GM18861 (cell line): ENCODE measurements at regions not wholly inside any gene's neighbourhood (a gene's known extent, or its start where the extent isn't known, plus 50 kb on each side); places are given as distances from the start of the nearest gene placed in this dataset.

Source experiments
- ATAC-seq: cut with Tn5 transposase; IDR thresholded peaks from one replicate; pipeline ENCODE4 v1.9.1; 2021; ENCODE audit not compliant: unreplicated experiment

- ATAC-seq, result no peak
These were observed 338.5 kb downstream of the PLK2 start for GRCh38 chr5:58121391-58121790.

DNA sequence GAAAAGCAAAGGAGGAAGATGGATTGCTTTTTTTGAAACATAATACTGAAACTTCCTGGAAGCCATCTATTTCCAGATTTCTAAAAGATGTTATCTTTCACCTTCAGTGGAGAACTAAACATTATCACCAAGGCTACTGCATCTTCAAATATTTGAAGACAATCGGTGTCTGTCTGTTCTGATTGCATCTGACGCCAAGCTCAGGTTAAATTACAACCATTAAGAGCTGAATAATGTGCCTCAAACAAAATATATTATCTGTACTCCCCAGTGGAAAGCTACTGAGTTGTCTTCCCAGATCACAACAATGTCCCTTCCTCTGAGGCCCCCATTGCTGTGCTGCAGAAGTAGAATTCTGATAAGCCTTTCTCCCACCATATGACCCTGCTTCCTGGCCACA is 342.3 kb downstream of the PLK2 start:
- no peak for ATAC-seq

GRCh38 chr5:58116346-58116745 is 343.5 kb downstream of the PLK2 start:
- ATAC-seq, result no peak

DNA sequence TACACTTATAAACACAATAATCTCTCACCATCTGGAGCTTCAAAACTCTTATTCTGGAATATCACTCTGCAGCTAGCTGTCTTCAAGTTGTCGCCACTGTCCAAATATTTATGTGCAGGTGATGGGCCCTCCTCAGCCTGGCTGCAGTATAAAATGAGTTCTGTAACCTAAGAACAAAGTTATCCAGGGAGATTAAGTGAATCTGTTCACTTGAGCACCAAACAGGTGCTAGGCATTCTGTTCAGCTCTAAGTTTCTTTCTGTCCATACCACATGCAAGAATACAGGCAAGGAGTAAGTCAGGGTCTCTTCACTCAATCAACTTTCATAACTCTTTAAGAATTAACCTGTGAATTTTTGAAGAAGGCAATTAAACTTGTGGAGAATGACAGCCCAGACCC is 344.1 kb downstream of the PLK2 start:
- no peak for ATAC-seq

DNA sequence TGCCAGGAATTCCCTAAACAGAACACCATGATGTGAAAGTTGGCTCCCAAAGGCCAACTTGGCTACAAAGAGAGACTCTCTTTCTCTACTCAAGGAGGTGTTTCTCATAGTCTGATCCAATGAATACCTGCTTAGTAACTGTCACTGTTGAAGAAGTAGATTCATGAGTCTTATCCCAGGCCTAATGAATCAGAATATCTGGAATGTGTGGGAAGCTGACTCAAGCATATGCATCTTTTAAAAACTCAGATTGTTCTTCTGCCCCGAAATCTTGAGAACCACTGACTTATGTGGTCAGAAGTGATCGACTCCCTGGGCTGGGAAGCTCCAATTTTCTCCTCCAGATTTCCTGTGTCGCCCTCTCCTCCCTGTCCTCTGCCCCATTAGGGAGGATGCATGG is 345.6 kb downstream of the PLK2 start:
- ATAC-seq, result no peak

DNA sequence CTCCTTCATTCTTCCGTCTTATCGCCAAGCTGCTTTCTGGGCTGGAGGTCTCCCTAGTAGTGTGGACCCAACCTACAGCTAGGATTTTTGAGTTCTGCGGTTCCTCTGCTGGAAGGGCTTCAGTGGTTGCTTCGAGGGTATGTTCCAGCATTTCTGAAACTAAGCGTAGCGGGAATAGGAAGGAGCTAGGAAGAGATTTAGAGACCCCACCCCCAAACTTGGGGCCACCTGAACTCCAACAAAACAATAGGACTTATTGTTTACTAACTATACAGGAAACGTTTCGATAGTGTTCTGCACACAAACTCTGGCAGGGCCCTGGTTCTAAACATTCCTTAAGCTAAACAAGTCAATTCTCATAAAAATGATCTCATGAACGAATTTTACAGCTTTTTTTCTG is 346.7 kb downstream of the PLK2 start:
- no peak for ATAC-seq

DNA sequence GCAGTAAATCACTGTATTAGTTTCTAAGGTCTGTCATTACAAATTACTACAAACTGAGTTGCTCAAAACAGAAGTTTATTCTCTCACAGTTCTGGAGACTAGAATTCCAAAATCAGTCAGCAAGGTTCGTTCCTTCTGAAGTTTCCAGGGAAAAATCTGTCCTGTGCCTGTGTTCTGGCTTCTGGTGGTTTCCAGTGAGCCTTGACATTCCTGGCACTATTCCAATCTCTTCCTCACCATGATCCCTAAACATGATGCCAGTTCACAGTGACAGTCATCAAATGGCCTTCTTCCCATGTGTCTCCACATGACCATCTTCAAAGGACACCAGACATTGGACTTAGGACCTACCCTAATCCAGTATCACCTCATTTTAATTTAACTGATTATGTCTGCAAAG is 351.4 kb downstream of the PLK2 start:
- no peak for ATAC-seq

GRCh38 chr5:58107704-58108103 is 352.2 kb downstream of the PLK2 start:
- ATAC-seq, result no peak

- ATAC-seq, result no peak
These were observed 353.0 kb downstream of the PLK2 start for GRCh38 chr5:58106754-58107410.

GRCh38 chr5:58105836-58106235 is 354.1 kb downstream of the PLK2 start:
- no peak for ATAC-seq

GRCh38 chr5:58099257-58099656 is 360.6 kb downstream of the PLK2 start:
- ATAC-seq, result no peak

DNA sequence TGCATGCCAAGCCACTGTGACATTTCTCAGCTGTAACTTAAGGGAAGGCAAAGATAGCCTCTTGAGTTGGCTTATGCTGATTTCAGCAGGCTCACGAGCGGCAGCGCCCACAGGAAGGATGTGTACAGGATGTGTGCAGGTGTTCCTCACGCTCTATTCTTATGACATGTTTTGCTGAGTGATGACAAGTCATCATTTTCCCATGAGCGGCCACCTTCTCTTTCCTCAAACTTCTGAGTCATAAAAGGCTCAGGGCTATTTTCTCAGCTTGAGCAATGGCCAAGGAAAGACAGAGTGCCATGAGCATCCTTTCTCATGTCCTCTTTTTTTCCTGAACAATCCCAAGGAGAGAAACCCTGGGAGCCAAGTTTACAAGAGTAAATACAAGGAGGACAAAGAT is 365.9 kb downstream of the PLK2 start:
- no peak for ATAC-seq

DNA sequence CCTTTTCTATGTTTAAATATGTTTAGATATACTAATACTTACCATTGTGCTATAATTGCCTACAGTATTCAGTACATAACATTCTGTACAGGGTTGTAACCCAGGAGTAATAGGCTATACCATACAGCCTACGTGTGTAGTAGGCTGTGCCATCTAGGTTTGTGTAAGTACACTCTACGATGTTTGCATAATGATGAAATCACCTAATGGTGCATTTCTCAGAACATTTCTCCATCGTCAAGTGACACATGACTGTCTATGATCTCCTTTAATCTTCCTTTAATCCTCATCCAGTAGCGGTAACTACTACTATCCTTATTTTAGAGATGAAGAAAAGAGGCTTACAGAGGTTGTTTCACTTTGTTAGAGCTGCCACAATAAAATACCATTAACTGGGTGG is 369.2 kb downstream of the PLK2 start:
- ATAC-seq, result no peak

- no peak for ATAC-seq
These were observed 370.9 kb downstream of the PLK2 start for GRCh38 chr5:58088941-58089340.

DNA sequence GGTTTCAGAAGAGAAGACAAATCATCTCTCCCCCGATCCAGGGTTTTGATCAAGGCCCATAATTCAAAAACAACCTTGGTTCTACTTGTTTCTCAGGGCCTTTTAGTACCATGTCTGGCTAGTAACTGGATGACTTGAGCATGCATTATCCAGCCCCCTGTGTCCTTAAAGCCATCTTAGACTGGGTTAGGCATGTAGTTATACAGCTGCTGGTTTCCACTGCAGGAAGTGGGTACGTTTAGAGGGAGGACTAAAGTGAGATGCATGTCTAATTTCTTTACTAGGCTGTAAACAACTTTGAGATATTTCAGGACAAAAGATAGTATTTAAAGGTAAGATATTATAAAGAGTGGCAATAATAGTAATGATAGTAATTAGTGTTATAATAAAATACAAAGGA is 372.0 kb downstream of the PLK2 start:
- no peak for ATAC-seq

DNA sequence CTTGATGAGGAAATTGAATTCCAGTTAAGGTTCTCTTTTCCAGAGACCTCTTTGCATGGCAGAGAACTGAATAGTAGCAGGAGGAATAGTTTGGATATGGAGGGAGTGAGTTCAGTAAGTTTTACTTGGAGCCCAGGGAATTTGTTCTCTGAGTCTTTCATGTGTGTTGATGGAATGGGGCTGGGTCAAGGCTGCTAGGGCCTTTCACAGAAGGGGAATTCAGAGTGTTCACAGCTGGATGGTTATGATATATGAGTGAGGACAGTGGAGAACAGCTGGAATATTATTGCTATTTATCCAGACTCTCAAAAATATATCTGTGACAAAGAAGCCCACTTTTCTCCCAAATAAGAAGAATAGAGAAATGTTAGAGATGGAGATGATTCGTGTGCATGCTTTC is 372.8 kb downstream of the PLK2 start:
- ATAC-seq, result no peak

DNA sequence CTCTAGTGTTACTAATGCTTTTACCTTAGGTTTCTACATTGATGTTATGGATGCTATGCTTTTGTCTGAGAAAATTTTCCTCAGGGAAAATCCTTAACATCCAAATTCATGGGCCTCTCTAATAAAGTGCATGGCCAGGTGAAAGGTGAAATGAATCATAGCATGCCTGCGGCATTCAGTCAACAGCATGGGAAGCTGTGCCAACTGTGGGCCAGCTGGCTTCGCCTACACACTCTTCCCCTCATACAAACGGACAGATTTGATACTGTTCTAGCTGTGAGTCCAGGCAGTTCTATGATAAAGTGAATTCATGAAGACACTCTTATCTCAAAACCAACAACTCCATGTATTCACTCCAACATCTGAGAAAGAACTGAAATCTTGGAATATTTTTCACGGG is 374.1 kb downstream of the PLK2 start:
- no peak for ATAC-seq

DNA sequence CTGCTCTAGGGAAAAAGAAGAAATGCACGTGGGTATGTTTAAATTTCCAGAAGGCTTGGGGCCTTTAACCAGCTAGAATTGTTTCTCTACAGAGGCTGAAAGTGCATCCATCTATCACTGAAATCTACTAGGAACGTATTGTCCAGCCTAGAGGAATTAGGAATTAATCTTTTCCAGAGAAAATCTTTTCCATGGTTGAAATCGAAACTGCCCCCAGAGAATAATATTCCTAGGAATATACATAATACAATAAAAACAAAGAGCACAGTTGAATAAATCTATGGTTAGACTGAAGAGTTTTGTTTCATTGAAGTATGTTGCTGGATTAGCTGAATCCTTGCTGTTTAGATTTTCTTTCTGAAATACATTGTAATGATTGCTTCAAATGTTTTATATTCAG is 378.5 kb downstream of the PLK2 start:
- ATAC-seq, result no peak

GRCh38 chr5:58080573-58080972 is 379.3 kb downstream of the PLK2 start:
- no peak for ATAC-seq

DNA sequence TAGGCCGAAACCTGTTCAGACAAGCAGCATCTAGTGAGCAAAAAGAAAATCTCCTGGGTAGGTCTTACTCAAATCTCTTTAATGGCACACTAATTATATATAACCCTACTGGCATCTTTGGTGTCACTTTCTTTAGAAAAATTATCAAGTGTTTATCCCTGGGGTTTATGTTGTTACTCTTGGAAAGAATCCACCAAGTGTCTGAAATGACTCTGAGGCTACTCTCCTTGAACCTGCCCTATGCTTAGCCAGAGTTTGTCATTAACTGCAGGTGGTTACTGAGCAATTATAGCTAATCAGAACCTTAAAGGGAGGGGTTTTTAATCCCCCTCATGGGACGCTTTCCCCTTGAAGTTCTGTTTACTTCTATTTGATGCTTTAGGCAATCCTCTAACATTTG is 381.9 kb downstream of the PLK2 start:
- no peak for ATAC-seq

- no peak for ATAC-seq
These were observed 382.5 kb downstream of the PLK2 start for GRCh38 chr5:58077416-58077815.

DNA sequence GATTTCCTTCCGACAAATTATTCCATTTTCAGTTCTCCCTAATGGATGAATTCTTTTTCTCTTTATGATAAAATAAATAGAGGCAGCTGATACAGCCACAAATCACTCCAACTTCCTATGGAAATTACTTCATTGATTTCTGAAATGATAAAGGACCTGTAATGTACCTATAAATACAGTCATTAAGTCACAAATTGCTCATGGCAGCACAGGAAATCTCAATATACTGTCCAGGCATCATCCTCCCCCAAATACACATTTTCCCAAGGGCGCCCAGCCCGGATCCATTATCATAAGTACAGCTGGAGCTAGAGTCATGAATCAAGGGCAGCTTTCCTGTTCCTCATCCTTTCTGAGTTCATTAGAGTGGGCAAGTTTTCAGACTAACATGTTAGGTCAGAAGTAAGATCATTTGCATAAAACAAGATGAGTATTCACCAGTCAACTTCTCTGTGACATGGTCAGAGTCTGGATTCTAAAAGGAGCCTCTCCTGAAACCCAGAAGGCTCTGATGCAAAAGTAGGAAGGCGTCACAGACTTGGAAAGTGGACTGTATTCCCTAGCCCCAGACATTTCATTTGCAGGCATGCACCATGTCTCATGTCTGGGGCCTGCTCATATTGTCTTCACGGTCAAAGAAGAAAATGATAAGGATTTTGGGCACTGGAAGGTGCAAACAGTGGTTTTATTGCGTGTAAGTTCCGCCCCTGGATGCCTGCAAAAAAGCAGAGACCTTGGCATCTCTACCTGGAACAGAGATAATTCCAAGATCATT is 383.2 kb downstream of the PLK2 start:
- no peak for ATAC-seq

- ATAC-seq, result no peak
These were observed 384.0 kb downstream of the PLK2 start for GRCh38 chr5:58075907-58076306.
